GM10248 (cell line): ENCODE measurements at regions not wholly inside any gene's neighbourhood (a gene's known extent, or its start where the extent isn't known, plus 50 kb on each side); places are given as distances from the start of the nearest gene placed in this dataset.

Source experiments
- CTCF ChIA-PET: fragments of 300-600 bp; sonication (Branson Sonifier 250); formaldehyde crosslinking; extraction: SDS; loops from one replicate; lab custom pipeline; 2021; ENCODE audit warnings: antibody characterized with exemption; lab: Yijun Ruan, JAX
- POLR2A ChIA-PET: fragments of 350-650 bp; sonication (Branson Sonifier 250); formaldehyde crosslinking; extraction: SDS; loops from one replicate; lab custom pipeline; 2020; ENCODE audit warnings: antibody characterized with exemption; lab: Yijun Ruan, JAX
- DNase-seq: peaks from one replicate; pipeline ENCODE4 v3.0.0; 2012; ENCODE audit errors: extremely low spot score
- CTCF ChIP-seq: IDR thresholded peaks from 2 replicates; pipeline ENCODE4 v1.5.1; 2012; ENCODE audit warnings: mild to moderate bottlenecking, low read depth; ENCODE audit errors: extremely low read depth, missing control alignments, control extremely low read depth

DNA sequence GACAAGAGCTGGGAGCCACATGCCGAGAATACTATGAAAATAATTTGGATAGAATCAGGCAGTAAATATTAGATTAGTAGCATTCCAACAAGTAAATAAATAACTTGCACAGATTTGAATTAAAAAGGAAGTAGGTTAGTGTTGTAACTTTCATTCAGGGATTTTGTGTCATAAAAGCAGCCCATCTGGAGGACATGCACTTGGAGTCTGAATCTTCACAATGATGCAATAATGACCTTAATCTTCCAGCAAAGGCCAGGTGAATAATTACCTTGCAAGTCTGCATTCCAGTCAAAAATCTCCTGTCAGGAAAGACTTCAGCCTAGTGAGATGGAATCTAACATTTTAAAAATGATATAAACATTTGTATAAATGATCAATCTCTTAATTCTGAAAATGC, 518.1 kb downstream of the KCNJ2 start:
- TF ChIP-seq CTCF: no peak

GRCh38 chr17:70691150-70691549, 521.8 kb downstream of the KCNJ2 start:
- DNase-seq: no peak
- CTCF ChIA-PET: no interaction called here
- no peak for TF ChIP-seq CTCF
- POLR2A ChIA-PET: no interaction called here

More for the DNA sequence above, 518.1 kb downstream of the KCNJ2 start:
- no peak for DNase-seq
- CTCF ChIA-PET: no interaction called here
- POLR2A ChIA-PET: no interaction called here

- no peak for DNase-seq
- CTCF ChIA-PET: no interaction called here
- POLR2A ChIA-PET: no interaction called here
- no peak for TF ChIP-seq CTCF
These were observed 530.1 kb downstream of the KCNJ2 start for GRCh38 chr17:70699408-70699807.

- ChIA-PET POLR2A (no interaction called here), CTCF (interaction anchor here (1.0 kb wide), 1 partner anchor 11 kb away, joined by 3 read pairs; no protein-coding TSS in a partner anchor)
- no peak for DNase-seq
- TF ChIP-seq CTCF: no peak
These were observed 533.4 kb downstream of the KCNJ2 start for GRCh38 chr17:70702683-70703255.

DNA sequence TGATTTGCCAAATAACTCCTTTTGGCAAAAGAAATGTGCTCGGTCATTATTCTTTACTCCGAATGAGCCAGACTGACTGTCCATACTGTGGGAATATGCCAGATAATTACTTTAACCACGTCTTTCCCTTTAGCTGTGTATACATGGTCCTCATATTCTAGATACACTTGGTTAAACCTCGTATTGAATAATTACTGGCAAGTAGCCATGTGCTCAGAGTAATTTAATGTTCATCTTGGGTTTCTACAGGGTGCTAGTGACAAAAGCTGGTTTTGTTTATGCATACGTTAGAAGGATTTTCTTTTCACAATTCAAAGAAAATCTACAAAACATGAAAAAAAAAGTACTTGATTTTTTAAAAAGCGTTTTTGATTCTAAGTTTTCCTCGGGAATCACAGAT, 540.3 kb downstream of the KCNJ2 start:
- CTCF ChIA-PET: no interaction called here
- TF ChIP-seq CTCF: no peak
- POLR2A ChIA-PET: no interaction called here
- DNase-seq: no peak

- ChIA-PET POLR2A (no interaction called here), CTCF (interaction anchor here (1.2 kb wide), 1 partner anchor 11 kb away, joined by 3 read pairs; no protein-coding TSS in a partner anchor)
- no peak for DNase-seq
- no peak for TF ChIP-seq CTCF
These were observed 544.4 kb downstream of the KCNJ2 start for GRCh38 chr17:70713694-70714093.
